Activated naive CD4-positive, alpha-beta T cell treated with Interleukin-2 at 50 U/mL for 16 hours (primary cell): ENCODE measurements at regions not wholly inside any gene's neighbourhood (a gene's known extent, or its start where the extent isn't known, plus 50 kb on each side); places are given as distances from the start of the nearest gene placed in this dataset.

Source experiments
- DNase-seq: peaks from one replicate; pipeline ENCODE4 v3.0.0-alpha.2; 2020

GRCh38 chr1:200248541-200248940 is 161.3 kb downstream of the ZNF281 start:
- DNase-seq = no peak

- no peak for DNase-seq
These were observed 162.3 kb downstream of the ZNF281 start for GRCh38 chr1:200247518-200247917.

GRCh38 chr1:200245473-200245872 is 164.4 kb downstream of the ZNF281 start:
- DNase-seq = no peak

GRCh38 chr1:200243042-200243437 is 166.8 kb downstream of the ZNF281 start:
- DNase-seq = no peak

- DNase-seq = no peak
These were observed 167.5 kb downstream of the ZNF281 start for GRCh38 chr1:200242110-200243041.

GRCh38 chr1:200240656-200241055 is 169.2 kb downstream of the ZNF281 start:
- no peak for DNase-seq

GRCh38 chr1:200238311-200238710 is 171.5 kb downstream of the ZNF281 start:
- DNase-seq = no peak

GRCh38 chr1:200237066-200237465 is 172.8 kb downstream of the ZNF281 start:
- DNase-seq = no peak

GRCh38 chr1:200234938-200235337 is 174.9 kb downstream of the ZNF281 start:
- DNase-seq = no peak

- DNase-seq = no peak
These were observed 176.4 kb downstream of the ZNF281 start for GRCh38 chr1:200233393-200233792.

- no peak for DNase-seq
These were observed 178.0 kb downstream of the ZNF281 start for GRCh38 chr1:200231787-200232231.

- no peak for DNase-seq
These were observed 179.2 kb downstream of the ZNF281 start for GRCh38 chr1:200230671-200231070.

- DNase-seq = no peak
These were observed 181.3 kb downstream of the ZNF281 start for GRCh38 chr1:200228486-200228885.

- no peak for DNase-seq
These were observed 181.8 kb downstream of the ZNF281 start for GRCh38 chr1:200228081-200228480.
